ENCODE measurements at regions not wholly inside any gene's neighbourhood (a gene's known extent, or its start where the extent isn't known, plus 50 kb on each side); places are given as distances from the start of the nearest gene placed in this dataset.

DNA sequence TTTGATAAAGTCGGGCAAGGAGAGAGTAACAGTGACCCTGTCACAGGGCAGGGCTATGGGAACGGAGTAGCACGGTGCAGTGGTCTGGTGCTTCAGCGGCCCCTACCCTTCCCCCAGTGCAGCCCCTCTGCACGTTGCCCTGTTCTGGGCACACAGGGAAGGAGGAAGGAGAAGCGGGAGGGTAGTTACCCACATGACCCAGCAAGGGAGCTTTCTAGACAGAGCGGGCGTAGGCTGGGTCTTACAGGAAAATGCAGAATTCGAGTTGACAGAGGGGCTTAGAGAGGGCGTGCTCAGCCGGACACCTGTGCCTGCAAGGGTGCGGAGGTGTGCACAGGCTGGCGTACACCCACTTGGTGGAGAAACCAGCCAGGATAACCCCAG is 341.2 kb downstream of the NPHP4 start:
- ChIA-PET POLR2A (no interaction called here), SMC1A (ENCODE audit: uncharacterized antibody, unreplicated experiment) (no interaction called here), CTCF (no interaction called here), RAD21 (ENCODE audit: unreplicated experiment) (interaction anchor here (0.5 kb wide), 1 partner anchor 104 kb away, joined by 3 read pairs; no protein-coding TSS in a partner anchor)
- intact Hi-C loops (cut with micrococcal nuclease; ENCODE audit: unreplicated experiment), result no loop called here
- 22% methylated on average over 13 of the region's 13 CpGs for WGBS (ENCODE audit: insufficient coverage, insufficient replicate concordance, low lambda C conversion rate, missing lambda C conversion rate)
- H3K79me2 ChIP-seq (ENCODE audit: control insufficient read depth, insufficient read depth, low read length), result no peaks in the 10 kb centered on the region
- no peak overlapping the region for H3K27ac ChIP-seq (ENCODE audit: control insufficient read depth, insufficient read depth)
- H4K20me1 ChIP-seq (ENCODE audit: control insufficient read depth, insufficient read depth), result no peaks in the 10 kb centered on the region
- no peak for DNase-seq (ENCODE audit: low read depth, low spot score)
- H3K9ac ChIP-seq (ENCODE audit: control insufficient read depth, insufficient read depth, low read length), result no peak overlapping the region
- BruUV-seq (replicated peaks), result no TSS peak
- no peaks in the 10 kb centered on the region for H3K36me3 ChIP-seq (ENCODE audit: control insufficient read depth in 2 of 2, insufficient read depth in 2 of 2, low read length in 1 of 2)
- no peaks in the 10 kb centered on the region; the same call in 2 of the 3 replicates for H3K9me3 ChIP-seq (replicated peaks; ENCODE audit: control insufficient read depth, insufficient read depth, low read length)
- ATAC-seq, result no peak
- H3K4me1 ChIP-seq (ENCODE audit: control insufficient read depth, insufficient read depth, low read length), result no peaks in the 10 kb centered on the region
- TF ChIP-seq, protein P1, sequence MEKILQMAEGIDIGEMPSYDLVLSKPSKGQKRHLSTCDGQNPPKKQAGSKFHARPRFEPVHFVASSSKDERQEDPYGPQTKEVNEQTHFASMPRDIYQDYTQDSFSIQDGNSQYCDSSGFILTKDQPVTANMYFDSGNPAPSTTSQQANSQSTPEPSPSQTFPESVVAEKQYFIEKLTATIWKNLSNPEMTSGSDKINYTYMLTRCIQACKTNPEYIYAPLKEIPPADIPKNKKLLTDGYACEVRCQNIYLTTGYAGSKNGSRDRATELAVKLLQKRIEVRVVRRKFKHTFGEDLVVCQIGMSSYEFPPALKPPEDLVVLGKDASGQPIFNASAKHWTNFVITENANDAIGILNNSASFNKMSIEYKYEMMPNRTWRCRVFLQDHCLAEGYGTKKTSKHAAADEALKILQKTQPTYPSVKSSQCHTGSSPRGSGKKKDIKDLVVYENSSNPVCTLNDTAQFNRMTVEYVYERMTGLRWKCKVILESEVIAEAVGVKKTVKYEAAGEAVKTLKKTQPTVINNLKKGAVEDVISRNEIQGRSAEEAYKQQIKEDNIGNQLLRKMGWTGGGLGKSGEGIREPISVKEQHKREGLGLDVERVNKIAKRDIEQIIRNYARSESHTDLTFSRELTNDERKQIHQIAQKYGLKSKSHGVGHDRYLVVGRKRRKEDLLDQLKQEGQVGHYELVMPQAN (conservative IDR thresholded peaks at IDR 0.05), result no peak
- TF ChIP-seq, protein P2, sequence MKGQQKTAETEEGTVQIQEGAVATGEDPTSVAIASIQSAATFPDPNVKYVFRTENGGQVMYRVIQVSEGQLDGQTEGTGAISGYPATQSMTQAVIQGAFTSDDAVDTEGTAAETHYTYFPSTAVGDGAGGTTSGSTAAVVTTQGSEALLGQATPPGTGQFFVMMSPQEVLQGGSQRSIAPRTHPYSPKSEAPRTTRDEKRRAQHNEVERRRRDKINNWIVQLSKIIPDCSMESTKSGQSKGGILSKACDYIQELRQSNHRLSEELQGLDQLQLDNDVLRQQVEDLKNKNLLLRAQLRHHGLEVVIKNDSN (IDR thresholded peaks at IDR 0.05; ENCODE audit: borderline replicate concordance, extremely low read length, insufficient read depth, low read depth, low read length), result no peak
- no peak for TF ChIP-seq RELB (IDR thresholded peaks at IDR 0.05; ENCODE audit: low read depth)
- TF ChIP-seq CHD4 (IDR thresholded peaks at IDR 0.05), result no peak
- no peak for TF ChIP-seq MYB (IDR thresholded peaks at IDR 0.05; ENCODE audit: borderline replicate concordance, low read depth, low read length)
- TF ChIP-seq CEBPZ (IDR thresholded peaks at IDR 0.05; ENCODE audit: low read depth, low read length), result no peak
- no peak for TF ChIP-seq PAX5 (IDR thresholded peaks at IDR 0.05; ENCODE audit: borderline replicate concordance, low read depth, low read length)
- no peak for TF ChIP-seq BHLHE40 (IDR thresholded peaks at IDR 0.05; ENCODE audit: borderline replicate concordance in 1 of 2, low read depth in 2 of 2, low read length in 1 of 2)
- no peak for TF ChIP-seq DPF2 (IDR thresholded peaks at IDR 0.05)
- TF ChIP-seq ZNF274 (IDR thresholded peaks at IDR 0.05; ENCODE audit: insufficient read depth, insufficient read length), result no peak
- no peak for TF ChIP-seq PAX8 (IDR thresholded peaks at IDR 0.05)
- no peak for TF ChIP-seq NR2C2 (IDR thresholded peaks at IDR 0.05; ENCODE audit: borderline replicate concordance, control insufficient read depth, insufficient read length, low read depth)
- TF ChIP-seq ESRRA (IDR thresholded peaks at IDR 0.05; ENCODE audit: low read length), result no peak
- TF ChIP-seq NFXL1 (IDR thresholded peaks at IDR 0.05; ENCODE audit: borderline replicate concordance), result no peak
- TF ChIP-seq POLR2AphosphoS5 (IDR thresholded peaks at IDR 0.05; ENCODE audit: low read length), result no peak
- no peaks in the 10 kb centered on the region for H3K27me3 ChIP-seq (replicated peaks in 1 of 2; ENCODE audit: control insufficient read depth in 2 of 2, insufficient read depth in 2 of 2, low read length in 1 of 2)
- no peak overlapping the region for H2AFZ ChIP-seq (ENCODE audit: control insufficient read depth, low read depth, low read length)
- no peak overlapping the region for H3K4me2 ChIP-seq (ENCODE audit: control insufficient read depth, insufficient read depth)
- no peak for FAIRE-seq
- no peak overlapping the region for H3K4me3 ChIP-seq
- in situ Hi-C loops (cut with MboI), result no loop called here
